ENCODE measurements at regions not wholly inside any gene's neighbourhood (a gene's known extent, or its start where the extent isn't known, plus 50 kb on each side); places are given as distances from the start of the nearest gene placed in this dataset.
"Not testable (repeated sequence)": the region's sequence is repeated elsewhere in the genome, so short reads cannot be mapped to it uniquely, and the experiment has no call there.

DNA sequence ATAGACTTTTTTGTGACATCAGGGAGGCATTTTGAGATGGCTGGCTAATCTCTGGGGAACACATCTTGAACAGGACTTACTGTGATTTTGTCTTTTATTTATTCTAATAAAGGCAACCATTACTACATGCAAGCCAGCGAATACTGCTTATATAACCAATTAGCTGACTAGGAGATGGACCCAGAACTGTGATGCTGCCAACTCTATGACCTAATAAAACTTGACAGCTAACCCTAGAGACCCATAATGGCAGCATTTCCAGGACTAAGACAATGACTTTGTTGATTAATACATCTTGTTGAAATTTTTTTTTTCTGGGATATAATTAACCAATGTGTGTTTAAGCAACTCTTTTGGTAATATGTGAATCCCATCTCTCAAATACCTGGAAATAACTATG lies 584.6 kb downstream of the PRR32 start:
- Histone ChIP-seq H4K20me1 (ENCODE audit: control insufficient read depth, insufficient read depth, insufficient read length) (no peaks in the 10 kb centered on the region), H2AK5ac (ENCODE audit: insufficient read length, low read length) (no peak overlapping the region), H3K9ac (ENCODE audit: extremely low read depth, insufficient read length, low read length) (no peak overlapping the region), H3K4ac (ENCODE audit: low read depth, low read length) (no peak overlapping the region), H3K9me3 (ENCODE audit: control insufficient read depth, low read depth, low read length) (no peaks in the 10 kb centered on the region), H2BK120ac (ENCODE audit: low read depth, low read length, poor library complexity, severe bottlenecking) (no peak overlapping the region), H3K18ac (ENCODE audit: insufficient read length, low read depth, low read length) (no peak overlapping the region), H3K23ac (ENCODE audit: insufficient read length, low read depth, low read length) (no peak overlapping the region), H2BK15ac (ENCODE audit: low read depth, low read length) (no peak overlapping the region), H4K5ac (ENCODE audit: insufficient read length, low read depth, low read length) (no peak overlapping the region), H3K79me2 (ENCODE audit: insufficient read depth, low read length) (no peaks in the 10 kb centered on the region), H3T11ph (ENCODE audit: low read length) (no peak overlapping the region), H3K23me2 (ENCODE audit: insufficient read length, low read depth, low read length, poor library complexity, severe bottlenecking) (no peaks in the 10 kb centered on the region), H3K79me1 (ENCODE audit: insufficient read depth, low read depth, low read length, poor library complexity, severe bottlenecking) (no peaks in the 10 kb centered on the region), H3K14ac (ENCODE audit: insufficient read depth, low read length) (no peak overlapping the region), H3K56ac (ENCODE audit: insufficient read length, low read depth, low read length) (no peak overlapping the region), H2BK12ac (ENCODE audit: insufficient read length, low read depth, low read length) (no peak overlapping the region), H2BK5ac (ENCODE audit: insufficient read length, low read length) (no peak overlapping the region), H3K27me3 (ENCODE audit: insufficient read depth, low read length) (no peaks in the 10 kb centered on the region), H3K27ac (ENCODE audit: insufficient read length, low read depth, low read length) (no peak overlapping the region), H2BK20ac (ENCODE audit: low read depth, low read length, poor library complexity, severe bottlenecking) (no peak overlapping the region), H3K4me1 (ENCODE audit: insufficient read depth, low read length) (no peaks in the 10 kb centered on the region), H4K91ac (ENCODE audit: insufficient read length, low read depth, low read length) (no peak overlapping the region), H2AFZ (ENCODE audit: low read length) (no peak overlapping the region), H4K8ac (replicated peaks; ENCODE audit: insufficient read length, low read depth, low read length) (no peak overlapping the region), H3K4me2 (ENCODE audit: insufficient read depth, insufficient read length, low read length) (no peak overlapping the region)
- Mint-ChIP-seq H3K27me3 (ENCODE audit: low read depth) (no peaks in the 10 kb centered on the region), H3K9me3 (peaks cover 21 to 33% of the 10 kb centered on the region in 2 experiments), H3K4me3 (no peak overlapping the region), H3K36me3 (ENCODE audit: insufficient read depth in 1 of 3, low read depth in 3 of 3) (no peaks in the 10 kb centered on the region; a peak in 1 of 7 replicates), H3K27ac (no peak overlapping the region), H3K4me1 (no peaks in the 10 kb centered on the region)
- TF ChIP-seq, protein P1, sequence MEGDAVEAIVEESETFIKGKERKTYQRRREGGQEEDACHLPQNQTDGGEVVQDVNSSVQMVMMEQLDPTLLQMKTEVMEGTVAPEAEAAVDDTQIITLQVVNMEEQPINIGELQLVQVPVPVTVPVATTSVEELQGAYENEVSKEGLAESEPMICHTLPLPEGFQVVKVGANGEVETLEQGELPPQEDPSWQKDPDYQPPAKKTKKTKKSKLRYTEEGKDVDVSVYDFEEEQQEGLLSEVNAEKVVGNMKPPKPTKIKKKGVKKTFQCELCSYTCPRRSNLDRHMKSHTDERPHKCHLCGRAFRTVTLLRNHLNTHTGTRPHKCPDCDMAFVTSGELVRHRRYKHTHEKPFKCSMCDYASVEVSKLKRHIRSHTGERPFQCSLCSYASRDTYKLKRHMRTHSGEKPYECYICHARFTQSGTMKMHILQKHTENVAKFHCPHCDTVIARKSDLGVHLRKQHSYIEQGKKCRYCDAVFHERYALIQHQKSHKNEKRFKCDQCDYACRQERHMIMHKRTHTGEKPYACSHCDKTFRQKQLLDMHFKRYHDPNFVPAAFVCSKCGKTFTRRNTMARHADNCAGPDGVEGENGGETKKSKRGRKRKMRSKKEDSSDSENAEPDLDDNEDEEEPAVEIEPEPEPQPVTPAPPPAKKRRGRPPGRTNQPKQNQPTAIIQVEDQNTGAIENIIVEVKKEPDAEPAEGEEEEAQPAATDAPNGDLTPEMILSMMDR (conservative IDR thresholded peaks at IDR 0.05) = no peak
- no CpG with 5 or more reads among the region's 1 CpG for WGBS (ENCODE audit: extremely low coverage, insufficient read length, low lambda C conversion rate)
- DNase-seq = no peak

DNA sequence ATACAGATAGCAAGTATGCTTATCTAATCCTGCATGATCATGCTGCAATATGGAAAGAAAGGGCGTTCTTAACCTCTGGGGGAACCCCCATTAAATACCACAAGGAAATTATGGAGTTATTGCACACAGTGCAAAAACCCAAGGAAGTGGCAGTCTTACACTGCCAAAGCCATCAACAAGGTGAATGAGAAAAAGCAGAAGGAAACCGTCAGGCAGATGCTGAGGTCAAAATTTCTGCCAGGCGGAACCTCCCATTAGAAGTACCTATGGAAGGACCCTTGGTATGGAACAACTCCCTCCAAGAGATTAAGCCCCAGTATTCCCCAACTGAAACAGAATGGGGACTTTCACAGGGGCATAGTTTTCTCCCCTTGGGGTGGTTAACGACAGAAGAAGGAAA lies 580.7 kb downstream of the PRR32 start:
- H3K79me2 ChIP-seq (ENCODE audit: insufficient read depth, low read length); H3K27me3 Mint-ChIP-seq (ENCODE audit: low read depth); H2BK5ac ChIP-seq (ENCODE audit: insufficient read length, low read length); H3K4me1 Mint-ChIP-seq; DNase-seq; H3K27ac ChIP-seq (ENCODE audit: insufficient read length, low read depth, low read length); H4K20me1 ChIP-seq (ENCODE audit: control insufficient read depth, insufficient read depth, insufficient read length); H4K8ac ChIP-seq (replicated peaks; ENCODE audit: insufficient read length, low read depth, low read length); H3K4ac ChIP-seq (ENCODE audit: low read depth, low read length); H2BK12ac ChIP-seq (ENCODE audit: insufficient read length, low read depth, low read length); H4K5ac ChIP-seq (ENCODE audit: insufficient read length, low read depth, low read length); H3K4me3 Mint-ChIP-seq; H3K9ac ChIP-seq (ENCODE audit: extremely low read depth, insufficient read length, low read length); H3K14ac ChIP-seq (ENCODE audit: insufficient read depth, low read length); H2BK15ac ChIP-seq (ENCODE audit: low read depth, low read length); H2AFZ ChIP-seq (ENCODE audit: low read length); H2BK20ac ChIP-seq (ENCODE audit: low read depth, low read length, poor library complexity, severe bottlenecking); H3K27ac Mint-ChIP-seq; H3K4me1 ChIP-seq (ENCODE audit: insufficient read depth, low read length); H3K18ac ChIP-seq (ENCODE audit: insufficient read length, low read depth, low read length); H3K23me2 ChIP-seq (ENCODE audit: insufficient read length, low read depth, low read length, poor library complexity, severe bottlenecking); H4K91ac ChIP-seq (ENCODE audit: insufficient read length, low read depth, low read length); H3K9me3 ChIP-seq (ENCODE audit: control insufficient read depth, low read depth, low read length); H2BK120ac ChIP-seq (ENCODE audit: low read depth, low read length, poor library complexity, severe bottlenecking); H2AK5ac ChIP-seq (ENCODE audit: insufficient read length, low read length); H3K79me1 ChIP-seq (ENCODE audit: insufficient read depth, low read depth, low read length, poor library complexity, severe bottlenecking); H3T11ph ChIP-seq (ENCODE audit: low read length); H3K23ac ChIP-seq (ENCODE audit: insufficient read length, low read depth, low read length); H3K56ac ChIP-seq (ENCODE audit: insufficient read length, low read depth, low read length); H3K4me2 ChIP-seq (ENCODE audit: insufficient read depth, insufficient read length, low read length); H3K27me3 ChIP-seq (ENCODE audit: insufficient read depth, low read length): not testable (repeated sequence)
- peaks cover 7 to 19% (median 12%) of the 10 kb centered on the region in 3 experiments; a peak in 6 of 7 replicates for H3K36me3 Mint-ChIP-seq (ENCODE audit: insufficient read depth in 1 of 3, low read depth in 3 of 3)
- no CpG with 5 or more reads among the region's 4 CpGs for WGBS (ENCODE audit: extremely low coverage, insufficient read length, low lambda C conversion rate)
- peaks cover 45 to 49% of the 10 kb centered on the region in 2 experiments for H3K9me3 Mint-ChIP-seq
